DMS79 (cell line): ENCODE measurements at regions not wholly inside any gene's neighbourhood (a gene's known extent, or its start where the extent isn't known, plus 50 kb on each side); places are given as distances from the start of the nearest gene placed in this dataset.
"Not testable (repeated sequence)": the region's sequence is repeated elsewhere in the genome, so short reads cannot be mapped to it uniquely, and the experiment has no call there.

ENCODE experiments used
- DNase-seq: peaks from one replicate; lab custom pipeline; 2025; lab: John Stamatoyannopoulos, UW

- no peak for DNase-seq
Measured at GRCh38 chr12:124130691-124131591, 157.9 kb downstream of the ZNF664 start.

GRCh38 chr12:124131659-124132058 lies 158.6 kb downstream of the ZNF664 start:
- no peak for DNase-seq

GRCh38 chr12:124132530-124132929 lies 159.5 kb downstream of the ZNF664 start:
- DNase-seq, result no peak

DNA sequence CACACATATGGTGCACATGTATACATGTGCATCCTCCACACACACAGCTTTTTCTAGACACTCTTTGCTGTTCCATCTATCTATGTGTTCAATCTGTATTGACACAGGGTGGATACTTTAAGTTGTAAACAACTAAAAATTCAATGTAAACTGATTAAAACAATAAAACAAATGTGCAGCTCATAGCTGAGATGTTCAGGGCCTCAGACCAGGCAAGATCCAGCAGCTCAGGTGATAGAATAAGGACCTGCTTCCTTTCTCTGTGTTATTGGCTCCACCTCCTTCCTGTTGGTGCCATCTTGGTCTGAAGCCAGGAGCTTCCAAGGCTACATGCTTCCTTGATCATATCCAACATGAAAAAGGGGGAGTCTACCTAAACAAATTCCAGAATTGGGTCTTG lies 158.1 kb upstream of the RFLNA start:
- no peak for DNase-seq

GRCh38 chr12:124140944-124141486 lies 153.9 kb upstream of the RFLNA start:
- DNase-seq, result no peak

- DNase-seq, result not testable (repeated sequence)
Measured at GRCh38 chr12:124141611-124142010, 153.3 kb upstream of the RFLNA start.

- no peak for DNase-seq
Measured at GRCh38 chr12:124142395-124143035, 152.4 kb upstream of the RFLNA start.

- peak; percentile 76 for DNase-seq
Measured at GRCh38 chr12:124143726-124144125, 151.2 kb upstream of the RFLNA start.

- DNase-seq, result no peak
Measured at GRCh38 chr12:124144531-124145194, 150.2 kb upstream of the RFLNA start.

- no peak for DNase-seq
Measured at GRCh38 chr12:124147027-124147426, 147.9 kb upstream of the RFLNA start.

GRCh38 chr12:124147575-124147974 lies 147.3 kb upstream of the RFLNA start:
- DNase-seq, result peak; percentile 46

DNA sequence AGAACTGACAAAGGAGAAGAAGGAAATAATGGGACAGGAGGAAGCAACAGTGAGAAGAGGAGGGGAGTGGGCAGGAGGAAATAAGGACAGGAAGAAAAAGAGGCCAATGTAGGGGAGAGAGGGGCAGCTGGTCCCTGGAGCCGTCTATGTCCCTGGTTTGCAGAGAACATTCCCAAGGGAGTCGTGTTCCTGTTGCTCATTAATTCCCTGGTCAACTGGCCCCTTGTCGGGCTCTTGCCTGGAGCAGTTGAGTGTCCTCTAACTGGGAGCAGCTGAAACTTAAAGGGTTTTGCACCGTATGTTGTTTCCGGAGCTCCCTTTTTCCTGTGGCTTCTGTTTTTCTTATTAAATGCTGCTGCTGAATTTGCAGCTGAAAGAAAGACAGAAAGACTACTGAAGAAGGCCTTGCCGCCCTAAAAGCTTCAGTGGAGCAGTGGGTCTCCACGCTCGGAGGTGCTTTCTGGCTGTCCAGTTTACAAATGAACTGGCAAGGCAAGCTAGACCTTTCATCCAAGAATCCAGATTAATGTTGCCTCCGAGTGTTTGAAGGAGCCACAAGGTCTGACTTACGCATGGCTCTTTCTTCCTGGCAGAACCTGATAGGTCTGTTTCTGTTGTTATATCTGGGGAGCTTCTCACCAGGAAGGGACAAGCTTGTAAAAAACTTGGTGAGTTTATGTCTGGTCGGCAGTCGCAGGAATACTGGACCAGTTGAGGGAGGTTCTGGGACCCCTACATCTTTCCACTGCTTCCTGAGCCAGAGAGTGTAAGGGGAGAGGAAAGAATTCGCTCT lies 146.2 kb upstream of the RFLNA start:
- no peak for DNase-seq

DNA sequence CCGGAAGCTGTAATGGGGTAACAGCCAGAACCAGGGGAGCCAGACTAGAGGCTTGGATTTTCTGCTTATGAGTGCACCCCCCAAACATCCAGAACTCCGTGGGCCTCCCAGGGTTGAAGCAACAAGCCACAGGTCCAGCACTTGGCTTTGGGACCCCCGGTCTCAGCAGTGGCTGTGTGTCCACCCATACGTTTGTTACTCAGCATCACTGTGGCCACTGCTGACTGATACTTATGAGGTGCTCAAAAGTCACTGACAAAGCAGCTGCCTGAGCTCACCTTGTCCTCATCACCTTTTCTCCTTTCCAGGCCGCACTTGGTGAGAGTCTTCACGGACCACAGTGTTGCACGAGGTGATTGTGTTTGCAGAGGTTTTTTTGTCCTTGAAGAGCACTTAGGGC lies 145.6 kb upstream of the RFLNA start:
- peak; percentile 59 for DNase-seq

GRCh38 chr12:124150168-124150567 lies 144.7 kb upstream of the RFLNA start:
- DNase-seq, result no peak

DNA sequence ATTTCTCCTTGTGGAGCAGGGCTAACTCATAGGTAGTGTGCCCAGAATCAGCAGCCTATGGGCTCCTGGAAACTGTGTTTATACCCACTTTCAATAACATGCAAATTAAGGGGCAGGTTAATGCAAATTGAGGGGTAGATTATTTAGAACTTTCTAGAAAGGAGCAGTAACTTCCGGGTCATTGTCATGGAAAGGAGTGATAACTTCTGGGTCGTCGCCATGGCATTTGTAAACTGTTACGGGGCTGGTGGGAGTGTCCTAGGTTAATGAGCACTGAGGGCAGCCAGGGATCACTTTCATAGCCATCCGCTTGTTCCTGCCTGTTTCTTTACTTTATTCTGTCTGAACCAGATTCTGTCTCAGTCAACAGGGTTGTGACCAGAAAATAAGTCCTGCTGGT lies 143.3 kb upstream of the RFLNA start:
- no peak for DNase-seq

GRCh38 chr12:124152731-124153130 lies 142.2 kb upstream of the RFLNA start:
- DNase-seq, result no peak

GRCh38 chr12:124153392-124153791 lies 141.5 kb upstream of the RFLNA start:
- no peak for DNase-seq

GRCh38 chr12:124157406-124157805 lies 137.5 kb upstream of the RFLNA start:
- DNase-seq, result no peak

- DNase-seq, result no peak
Measured at GRCh38 chr12:124159655-124160054, 135.2 kb upstream of the RFLNA start.

DNA sequence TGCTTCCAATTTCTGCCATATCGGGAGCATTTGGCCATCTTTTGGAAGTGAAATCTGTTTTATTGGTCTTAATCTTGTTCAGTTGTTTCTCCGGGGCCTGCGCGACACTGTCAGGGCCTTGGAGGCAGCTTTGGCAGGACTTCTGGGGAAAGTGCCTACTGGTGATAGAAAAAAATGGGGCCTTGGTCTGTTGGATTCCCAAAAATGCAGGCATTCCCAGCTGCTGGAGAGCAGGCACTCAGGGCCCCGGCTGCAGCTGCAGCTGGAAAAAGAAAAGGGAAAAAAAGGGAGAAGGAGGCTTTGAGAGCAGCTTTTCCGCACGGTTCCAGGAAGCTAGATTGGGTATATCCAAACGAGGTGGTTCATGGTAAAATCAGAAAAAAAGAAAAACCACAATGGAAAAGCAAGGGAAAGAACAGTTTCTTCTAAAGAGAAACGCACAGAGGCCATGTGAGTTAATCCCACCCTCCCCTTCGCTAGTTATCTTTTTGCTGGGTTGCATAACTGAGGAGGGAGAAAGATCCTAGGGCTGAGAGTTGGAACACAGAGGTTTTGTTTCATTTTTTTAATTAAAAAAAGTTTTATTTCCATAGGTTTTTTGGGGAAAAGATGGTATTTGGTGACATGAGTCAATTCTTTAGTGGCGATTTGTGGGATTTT lies 134.7 kb upstream of the RFLNA start:
- DNase-seq, result no peak

GRCh38 chr12:124161402-124161801 lies 133.5 kb upstream of the RFLNA start:
- not testable (repeated sequence) for DNase-seq
